ENCODE measurements at regions not wholly inside any gene's neighbourhood (a gene's known extent, or its start where the extent isn't known, plus 50 kb on each side); places are given as distances from the start of the nearest gene placed in this dataset.

- H3K27ac Mint-ChIP-seq: no peak overlapping the region
- no peaks in the 10 kb centered on the region for H3K9me3 Mint-ChIP-seq (ENCODE audit: low read depth)
- no peaks in the 10 kb centered on the region for H3K4me1 Mint-ChIP-seq (ENCODE audit: low read depth)
- H3K36me3 Mint-ChIP-seq: no peaks in the 10 kb centered on the region
- no peaks in the 10 kb centered on the region for H3K27me3 Mint-ChIP-seq
- no peak overlapping the region for H3K4me3 Mint-ChIP-seq
Observed at GRCh38 chr2:239498576-239498975, 97.8 kb upstream of the HDAC4 start.

GRCh38 chr2:239496700-239497099 is 95.9 kb upstream of the HDAC4 start:
- Mint-ChIP-seq H3K9me3 (ENCODE audit: low read depth) (no peaks in the 10 kb centered on the region), H3K4me3 (no peak overlapping the region), H3K4me1 (ENCODE audit: low read depth) (no peaks in the 10 kb centered on the region), H3K27me3 (no peaks in the 10 kb centered on the region), H3K27ac (no peak overlapping the region), H3K36me3 (no peaks in the 10 kb centered on the region)

GRCh38 chr2:239495791-239496233 is 95.0 kb upstream of the HDAC4 start:
- no peaks in the 10 kb centered on the region for H3K9me3 Mint-ChIP-seq (ENCODE audit: low read depth)
- no peak overlapping the region for H3K4me3 Mint-ChIP-seq
- H3K27ac Mint-ChIP-seq: no peak overlapping the region
- H3K36me3 Mint-ChIP-seq: no peaks in the 10 kb centered on the region
- no peaks in the 10 kb centered on the region for H3K4me1 Mint-ChIP-seq (ENCODE audit: low read depth)
- no peaks in the 10 kb centered on the region for H3K27me3 Mint-ChIP-seq

GRCh38 chr2:239495175-239495574 is 94.4 kb upstream of the HDAC4 start:
- Mint-ChIP-seq H3K27ac (no peak overlapping the region), H3K4me1 (ENCODE audit: low read depth) (no peaks in the 10 kb centered on the region), H3K36me3 (no peaks in the 10 kb centered on the region), H3K4me3 (no peak overlapping the region), H3K27me3 (no peaks in the 10 kb centered on the region), H3K9me3 (ENCODE audit: low read depth) (no peaks in the 10 kb centered on the region)

- Mint-ChIP-seq H3K27ac (no peak overlapping the region), H3K36me3 (no peaks in the 10 kb centered on the region), H3K27me3 (no peaks in the 10 kb centered on the region), H3K4me3 (no peak overlapping the region), H3K4me1 (ENCODE audit: low read depth) (no peaks in the 10 kb centered on the region), H3K9me3 (ENCODE audit: low read depth) (no peaks in the 10 kb centered on the region)
Observed at GRCh38 chr2:239494578-239494977, 93.8 kb upstream of the HDAC4 start.

- Mint-ChIP-seq H3K4me1 (ENCODE audit: low read depth) (no peaks in the 10 kb centered on the region), H3K27me3 (no peaks in the 10 kb centered on the region), H3K4me3 (no peak overlapping the region), H3K27ac (no peak overlapping the region), H3K9me3 (ENCODE audit: low read depth) (no peaks in the 10 kb centered on the region), H3K36me3 (no peaks in the 10 kb centered on the region)
Observed at GRCh38 chr2:239489481-239489880, 88.7 kb upstream of the HDAC4 start.

GRCh38 chr2:239488125-239488524 is 87.3 kb upstream of the HDAC4 start:
- Mint-ChIP-seq H3K36me3 (no peaks in the 10 kb centered on the region), H3K9me3 (ENCODE audit: low read depth) (no peaks in the 10 kb centered on the region), H3K4me1 (ENCODE audit: low read depth) (no peaks in the 10 kb centered on the region), H3K27ac (no peak overlapping the region), H3K4me3 (no peak overlapping the region), H3K27me3 (no peaks in the 10 kb centered on the region)

- Mint-ChIP-seq H3K4me3 (no peak overlapping the region), H3K27ac (no peak overlapping the region), H3K27me3 (no peaks in the 10 kb centered on the region), H3K4me1 (ENCODE audit: low read depth) (no peaks in the 10 kb centered on the region), H3K36me3 (no peaks in the 10 kb centered on the region), H3K9me3 (ENCODE audit: low read depth) (no peaks in the 10 kb centered on the region)
Observed at GRCh38 chr2:239487272-239487671, 86.5 kb upstream of the HDAC4 start.

GRCh38 chr2:239485622-239486021 is 84.8 kb upstream of the HDAC4 start:
- Mint-ChIP-seq H3K27me3 (no peaks in the 10 kb centered on the region), H3K9me3 (ENCODE audit: low read depth) (no peaks in the 10 kb centered on the region), H3K36me3 (no peaks in the 10 kb centered on the region), H3K27ac (no peak overlapping the region), H3K4me3 (no peak overlapping the region), H3K4me1 (ENCODE audit: low read depth) (no peaks in the 10 kb centered on the region)

GRCh38 chr2:239484571-239485355 is 83.9 kb upstream of the HDAC4 start:
- Mint-ChIP-seq H3K27me3 (no peaks in the 10 kb centered on the region), H3K27ac (no peak overlapping the region)

GRCh38 chr2:239482778-239483712 is 82.2 kb upstream of the HDAC4 start:
- no peak overlapping the region for H3K27ac Mint-ChIP-seq

More at GRCh38 chr2:239484571-239485355, 83.9 kb upstream of the HDAC4 start:
- no peak overlapping the region for H3K4me3 Mint-ChIP-seq
- H3K36me3 Mint-ChIP-seq: no peaks in the 10 kb centered on the region
- H3K4me1 Mint-ChIP-seq (ENCODE audit: low read depth): no peaks in the 10 kb centered on the region
- H3K9me3 Mint-ChIP-seq (ENCODE audit: low read depth): no peaks in the 10 kb centered on the region

GRCh38 chr2:239479471-239479870 is 78.7 kb upstream of the HDAC4 start:
- H3K4me3 Mint-ChIP-seq: no peak overlapping the region
- no peaks in the 10 kb centered on the region for H3K4me1 Mint-ChIP-seq (ENCODE audit: low read depth)
- no peak overlapping the region for H3K27ac Mint-ChIP-seq
- H3K9me3 Mint-ChIP-seq (ENCODE audit: low read depth): no peaks in the 10 kb centered on the region
- H3K36me3 Mint-ChIP-seq: no peaks in the 10 kb centered on the region
- H3K27me3 Mint-ChIP-seq: no peaks in the 10 kb centered on the region

More at GRCh38 chr2:239482778-239483712, 82.2 kb upstream of the HDAC4 start:
- Mint-ChIP-seq H3K9me3 (ENCODE audit: low read depth) (no peaks in the 10 kb centered on the region), H3K27me3 (no peaks in the 10 kb centered on the region), H3K4me1 (ENCODE audit: low read depth) (no peaks in the 10 kb centered on the region), H3K36me3 (no peaks in the 10 kb centered on the region), H3K4me3 (no peak overlapping the region)

- Mint-ChIP-seq H3K9me3 (ENCODE audit: low read depth) (no peaks in the 10 kb centered on the region), H3K4me3 (no peak overlapping the region), H3K27me3 (no peaks in the 10 kb centered on the region), H3K27ac (no peak overlapping the region), H3K4me1 (ENCODE audit: low read depth) (no peaks in the 10 kb centered on the region), H3K36me3 (no peaks in the 10 kb centered on the region)
Observed at GRCh38 chr2:239477591-239477990, 76.8 kb upstream of the HDAC4 start.

GRCh38 chr2:239476757-239477585 is 76.2 kb upstream of the HDAC4 start:
- H3K27me3 Mint-ChIP-seq: no peaks in the 10 kb centered on the region

More at GRCh38 chr2:239476757-239477585, 76.2 kb upstream of the HDAC4 start:
- no peak overlapping the region for H3K4me3 Mint-ChIP-seq
- no peaks in the 10 kb centered on the region for H3K36me3 Mint-ChIP-seq
- no peak overlapping the region for H3K27ac Mint-ChIP-seq
- H3K9me3 Mint-ChIP-seq (ENCODE audit: low read depth): no peaks in the 10 kb centered on the region
- no peaks in the 10 kb centered on the region for H3K4me1 Mint-ChIP-seq (ENCODE audit: low read depth)
